NB4 (cell line): ENCODE measurements at regions not wholly inside any gene's neighbourhood (a gene's known extent, or its start where the extent isn't known, plus 50 kb on each side); places are given as distances from the start of the nearest gene placed in this dataset.

Experiments used
- DNase-seq: peaks from one replicate; pipeline ENCODE4 v3.0.0; 2010; ENCODE audit warnings: low read depth
- H3K4me3 ChIP-seq: one replicate; pipeline ENCODE4 v1.5.1; 2011; ENCODE audit warnings: mild to moderate bottlenecking, low read depth, low read length, moderate library complexity
- MYC ChIP-seq: IDR thresholded peaks from 2 replicates; pipeline ENCODE4 v1.6.1; 2011; ENCODE audit warnings: low read depth, low read length
- POLR2A ChIP-seq: IDR thresholded peaks from 2 replicates; pipeline ENCODE4 v1.6.1; 2011; ENCODE audit warnings: mild to moderate bottlenecking; ENCODE audit not compliant: insufficient read length; ENCODE audit errors: extremely low read depth
- TF ChIP-seq, protein P1 (sequence below): IDR thresholded peaks from 2 replicates; pipeline ENCODE4 v1.6.1; 2011; ENCODE audit warnings: low read depth, low read length
- TF ChIP-seq, protein P2 (sequence below): IDR thresholded peaks from one replicate; pipeline ENCODE4 v1.5.1; 2012; ENCODE audit warnings: low read depth, low read length

DNA sequence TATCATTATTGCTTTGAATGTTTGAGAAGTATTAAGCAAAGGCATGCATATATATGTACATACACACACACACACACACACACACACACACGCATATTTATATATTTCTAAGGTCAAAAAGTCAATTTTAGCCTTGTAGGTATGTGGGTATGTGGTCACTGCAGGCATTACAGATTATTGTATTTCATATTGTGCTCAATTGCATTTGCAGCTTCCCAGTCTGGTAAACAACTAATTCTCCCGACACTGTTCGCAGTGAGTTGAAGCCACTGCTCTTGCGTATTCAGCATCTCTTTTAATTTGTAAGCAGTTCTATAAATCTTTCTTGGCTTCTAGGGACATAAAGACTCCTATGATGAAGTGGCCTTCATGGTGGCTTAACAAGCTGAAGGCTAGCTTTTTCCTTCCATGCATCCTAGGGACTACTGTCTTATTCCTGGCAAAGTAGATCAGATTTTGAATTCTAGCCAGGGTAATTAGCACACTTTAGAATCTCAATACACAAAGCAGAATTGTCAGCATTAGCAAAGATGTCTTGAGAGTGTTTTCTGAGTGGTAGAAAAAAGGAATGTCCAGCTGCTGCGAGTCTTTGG lies 368.6 kb upstream of the NEGR1 start:
- H3K4me3 ChIP-seq = no peak overlapping the region
- DNase-seq = no peak
- no peak for TF ChIP-seq POLR2A
- TF ChIP-seq, protein P1, sequence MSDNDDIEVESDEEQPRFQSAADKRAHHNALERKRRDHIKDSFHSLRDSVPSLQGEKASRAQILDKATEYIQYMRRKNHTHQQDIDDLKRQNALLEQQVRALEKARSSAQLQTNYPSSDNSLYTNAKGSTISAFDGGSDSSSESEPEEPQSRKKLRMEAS = no peak
- TF ChIP-seq MYC = no peak
- TF ChIP-seq, protein P2, sequence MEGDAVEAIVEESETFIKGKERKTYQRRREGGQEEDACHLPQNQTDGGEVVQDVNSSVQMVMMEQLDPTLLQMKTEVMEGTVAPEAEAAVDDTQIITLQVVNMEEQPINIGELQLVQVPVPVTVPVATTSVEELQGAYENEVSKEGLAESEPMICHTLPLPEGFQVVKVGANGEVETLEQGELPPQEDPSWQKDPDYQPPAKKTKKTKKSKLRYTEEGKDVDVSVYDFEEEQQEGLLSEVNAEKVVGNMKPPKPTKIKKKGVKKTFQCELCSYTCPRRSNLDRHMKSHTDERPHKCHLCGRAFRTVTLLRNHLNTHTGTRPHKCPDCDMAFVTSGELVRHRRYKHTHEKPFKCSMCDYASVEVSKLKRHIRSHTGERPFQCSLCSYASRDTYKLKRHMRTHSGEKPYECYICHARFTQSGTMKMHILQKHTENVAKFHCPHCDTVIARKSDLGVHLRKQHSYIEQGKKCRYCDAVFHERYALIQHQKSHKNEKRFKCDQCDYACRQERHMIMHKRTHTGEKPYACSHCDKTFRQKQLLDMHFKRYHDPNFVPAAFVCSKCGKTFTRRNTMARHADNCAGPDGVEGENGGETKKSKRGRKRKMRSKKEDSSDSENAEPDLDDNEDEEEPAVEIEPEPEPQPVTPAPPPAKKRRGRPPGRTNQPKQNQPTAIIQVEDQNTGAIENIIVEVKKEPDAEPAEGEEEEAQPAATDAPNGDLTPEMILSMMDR = no peak

DNA sequence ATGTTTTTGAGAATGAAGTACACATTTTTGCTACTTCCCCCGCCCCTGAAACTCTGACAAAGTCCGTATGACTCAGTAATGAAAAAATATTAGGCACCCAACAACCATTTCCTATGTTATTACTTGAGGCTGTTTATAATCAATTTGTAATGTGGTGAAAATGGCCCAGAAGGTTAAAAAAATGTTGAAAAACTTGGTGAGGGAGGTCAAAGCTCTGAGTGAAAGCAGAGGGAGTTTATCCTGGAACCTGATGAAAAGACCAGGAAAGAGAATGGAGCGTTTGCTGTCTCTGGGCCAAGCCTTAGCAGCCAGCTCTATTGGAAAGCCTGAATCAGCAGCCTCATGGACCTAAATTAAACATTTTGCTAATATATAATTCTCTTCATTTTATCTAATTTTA lies 367.7 kb upstream of the NEGR1 start:
- no peak overlapping the region for H3K4me3 ChIP-seq
- DNase-seq = no peak
- TF ChIP-seq, protein P1 = no peak
- TF ChIP-seq MYC (no peak), POLR2A (no peak)
- TF ChIP-seq, protein P2 = no peak

DNA sequence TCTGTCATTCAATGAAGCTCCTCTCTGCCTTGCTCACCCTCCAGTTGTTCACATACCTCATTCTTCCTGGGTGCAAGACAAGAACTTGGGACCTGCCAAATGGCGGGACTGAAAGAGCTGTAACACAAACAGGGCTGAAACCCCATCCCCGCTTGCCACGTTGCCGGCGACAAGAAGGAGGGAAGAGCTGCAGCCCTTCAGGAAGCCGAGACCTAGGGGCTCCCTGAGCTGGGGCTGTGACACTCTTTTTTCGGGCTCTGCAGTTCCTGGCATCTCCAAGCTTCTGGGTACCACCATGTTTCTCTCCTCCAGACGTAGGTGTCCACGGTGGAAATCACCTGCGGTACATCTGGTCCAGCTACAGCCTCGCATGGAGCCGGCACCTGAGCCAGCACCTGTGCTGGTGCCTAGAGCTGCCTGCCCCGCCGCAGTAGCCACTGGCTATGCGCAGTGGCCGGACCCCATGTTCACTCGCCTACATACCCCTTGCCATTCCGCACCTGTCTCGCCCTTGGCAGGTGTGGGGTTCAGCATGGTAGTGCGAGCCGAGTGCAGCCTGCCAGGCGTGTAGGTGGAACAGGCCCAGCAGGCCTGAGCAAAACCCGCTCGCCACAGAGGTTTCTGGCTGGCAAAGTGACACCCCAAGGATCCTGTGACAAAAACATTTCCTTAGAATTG lies 367.0 kb upstream of the NEGR1 start:
- no peak for DNase-seq
- H3K4me3 ChIP-seq = no peak overlapping the region
- no peak for TF ChIP-seq MYC
- TF ChIP-seq, protein P1 = no peak

DNA sequence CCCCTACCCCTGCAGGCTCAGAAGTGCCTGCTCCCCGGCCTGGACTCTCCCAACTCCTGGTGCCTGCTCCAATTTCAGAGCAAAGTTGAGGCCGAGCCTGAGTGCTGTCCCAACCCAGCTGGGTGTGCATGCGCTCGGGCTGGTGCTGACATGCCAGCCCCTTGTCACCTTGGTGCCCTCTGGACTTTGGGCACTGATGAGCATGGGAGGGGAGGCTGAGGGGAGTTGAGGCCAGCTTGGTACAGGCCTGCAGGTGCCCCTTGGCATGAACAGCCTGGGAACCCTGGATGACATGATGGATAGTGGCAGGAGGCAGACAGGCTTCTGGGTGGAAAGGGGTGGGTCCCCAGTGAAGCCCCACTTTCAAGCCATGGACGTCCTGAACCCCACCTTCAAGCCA lies 366.1 kb upstream of the NEGR1 start:
- no peak overlapping the region for H3K4me3 ChIP-seq
- TF ChIP-seq MYC (no peak), POLR2A (no peak)
- TF ChIP-seq, protein P2 = no peak
- TF ChIP-seq, protein P1 = no peak
- DNase-seq = no peak

DNA sequence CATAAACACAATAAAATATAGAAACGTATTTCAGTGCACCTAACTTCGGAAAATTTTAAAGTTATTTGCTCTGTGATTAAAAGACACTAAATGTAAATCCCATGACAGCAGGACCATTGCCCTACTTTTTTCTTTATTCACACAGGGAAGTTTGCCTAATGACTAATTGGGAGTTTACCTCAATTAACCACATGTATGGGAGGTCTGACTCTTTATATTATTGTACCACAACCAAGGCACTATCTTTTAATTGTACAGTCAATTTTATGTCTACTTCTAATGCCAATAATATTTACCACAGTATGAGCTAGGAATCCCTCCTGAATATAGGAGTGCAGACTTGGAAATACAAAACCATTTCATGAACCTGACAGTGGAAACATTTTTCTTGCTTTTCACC lies 360.8 kb upstream of the NEGR1 start:
- TF ChIP-seq, protein P1 = no peak
- TF ChIP-seq POLR2A (no peak), MYC (no peak)
- TF ChIP-seq, protein P2 = no peak
- H3K4me3 ChIP-seq = no peak overlapping the region

DNA sequence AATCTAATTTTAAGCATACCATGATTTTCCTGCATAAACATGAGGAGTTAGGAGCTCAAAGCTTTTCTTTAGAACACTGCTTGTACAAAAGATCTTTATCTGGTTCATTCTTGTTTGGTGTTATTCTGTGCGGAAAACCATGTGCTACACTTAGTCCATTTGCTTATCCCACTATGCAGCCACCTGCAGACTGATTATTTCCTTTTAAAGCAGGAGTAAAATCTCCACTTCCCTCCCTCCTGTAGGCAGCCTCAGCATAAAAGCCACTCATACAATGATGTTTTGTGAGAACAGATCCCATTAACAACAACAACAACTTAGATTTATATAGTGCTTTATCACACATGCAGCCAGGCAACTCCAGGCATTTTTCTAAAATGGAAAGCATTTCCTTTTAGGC lies 355.3 kb upstream of the NEGR1 start:
- no peak overlapping the region for H3K4me3 ChIP-seq
- TF ChIP-seq MYC (no peak), POLR2A (no peak)
- TF ChIP-seq, protein P1 = 0 out of 2 replicates have a peak, but pooled peaks have one; percentile 12
- TF ChIP-seq, protein P2 = no peak
- no peak for DNase-seq

More for the DNA sequence above, 360.8 kb upstream of the NEGR1 start:
- DNase-seq = no peak
